ENCODE measurements at regions not wholly inside any gene's neighbourhood (a gene's known extent, or its start where the extent isn't known, plus 50 kb on each side); places are given as distances from the start of the nearest gene placed in this dataset.

DNA sequence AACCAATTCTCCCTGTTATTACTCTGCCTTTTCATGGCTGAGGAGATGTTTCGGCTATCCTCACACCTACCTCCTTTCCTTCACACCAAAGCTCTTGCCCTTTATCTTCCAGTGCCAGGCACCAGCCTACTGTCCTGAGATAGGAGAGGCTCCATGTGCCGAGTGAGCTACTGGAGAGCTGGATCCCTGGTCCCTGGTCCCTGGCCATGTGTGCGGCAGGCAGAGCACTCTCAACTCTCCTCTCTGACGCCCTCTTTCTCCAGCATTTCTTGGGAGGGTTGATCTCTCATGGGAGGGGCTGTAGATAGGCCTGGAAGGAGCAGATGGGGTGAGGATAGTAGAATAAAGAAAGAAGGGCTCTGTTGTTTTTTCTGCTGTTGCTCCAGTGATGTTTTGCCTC is 277.1 kb upstream of the UMPS start:
- Histone ChIP-seq H3K27ac (no peak overlapping the region), H3K36me3 (no peaks in the 10 kb centered on the region), H3K4me3 (no peak overlapping the region), H3K27me3 (no peaks in the 10 kb centered on the region), H3K9me3 (no peaks in the 10 kb centered on the region), H3K4me1 (no peaks in the 10 kb centered on the region)
- DNase-seq (ENCODE audit: low spot score): no peak
- no peak for TF ChIP-seq CTCF (IDR thresholded peaks at IDR 0.05)

DNA sequence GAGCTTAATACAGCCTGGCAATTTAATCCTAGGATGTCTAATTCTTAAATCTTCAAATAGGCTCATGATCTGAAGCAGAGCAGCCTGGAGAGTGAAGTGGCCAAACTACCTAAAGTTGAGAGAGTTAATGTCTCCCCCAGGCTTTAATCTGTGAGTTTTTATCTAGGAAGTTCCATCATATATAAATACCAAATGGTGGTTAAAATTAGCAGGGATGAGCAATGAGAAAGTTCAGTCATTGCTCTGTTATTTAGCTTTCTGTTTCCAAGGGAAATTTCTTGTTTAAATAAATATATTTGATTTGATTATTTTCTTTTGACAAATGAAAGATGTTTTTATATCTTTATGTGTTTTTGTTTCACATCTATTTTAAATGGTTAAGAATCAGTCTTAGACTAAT is 274.4 kb upstream of the UMPS start:
- no peak for TF ChIP-seq CTCF (IDR thresholded peaks at IDR 0.05)
- no peaks in the 10 kb centered on the region for H3K9me3 ChIP-seq
- no peaks in the 10 kb centered on the region for H3K4me1 ChIP-seq
- H3K27me3 ChIP-seq: no peaks in the 10 kb centered on the region
- no peak overlapping the region for H3K4me3 ChIP-seq
- DNase-seq (ENCODE audit: low spot score): no peak
- H3K27ac ChIP-seq: no peak overlapping the region
- no peaks in the 10 kb centered on the region for H3K36me3 ChIP-seq

GRCh38 chr3:124456506-124456905 is 273.7 kb upstream of the UMPS start:
- no peaks in the 10 kb centered on the region for H3K27me3 ChIP-seq
- DNase-seq (ENCODE audit: low spot score): no peak
- no peaks in the 10 kb centered on the region for H3K9me3 ChIP-seq
- no peaks in the 10 kb centered on the region for H3K36me3 ChIP-seq
- H3K27ac ChIP-seq: no peak overlapping the region
- H3K4me1 ChIP-seq: no peaks in the 10 kb centered on the region
- H3K4me3 ChIP-seq: no peak overlapping the region
- no peak for TF ChIP-seq CTCF (IDR thresholded peaks at IDR 0.05)

DNA sequence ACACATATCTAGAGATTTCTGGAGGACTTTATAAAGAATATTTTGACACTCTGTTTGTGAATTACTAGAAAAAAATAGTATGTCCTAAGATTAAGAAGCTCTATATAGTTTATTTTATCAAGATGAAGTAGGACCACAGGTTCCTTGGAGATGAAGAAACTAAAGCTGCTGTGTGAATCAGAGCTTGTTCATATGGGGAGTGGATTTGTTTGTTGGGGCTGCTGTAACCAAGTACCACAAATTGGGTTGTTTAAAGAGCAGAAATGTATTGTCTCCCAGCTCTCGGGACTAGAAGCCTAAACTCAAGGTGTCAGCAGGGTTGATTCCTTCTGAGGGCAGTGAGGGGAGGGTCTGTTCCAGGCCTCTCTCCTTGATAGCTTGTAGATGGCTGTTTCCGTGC is 270.6 kb upstream of the UMPS start:
- H3K4me3 ChIP-seq: no peak overlapping the region
- TF ChIP-seq CTCF (IDR thresholded peaks at IDR 0.05): no peak
- no peaks in the 10 kb centered on the region for H3K4me1 ChIP-seq
- H3K27me3 ChIP-seq: no peaks in the 10 kb centered on the region
- H3K9me3 ChIP-seq: no peaks in the 10 kb centered on the region
- no peak overlapping the region for H3K27ac ChIP-seq
- DNase-seq (ENCODE audit: low spot score): no peak
- H3K36me3 ChIP-seq: peaks cover 8% of the 10 kb centered on the region

- no peaks in the 10 kb centered on the region for H3K27me3 ChIP-seq
- H3K36me3 ChIP-seq: peaks cover 8% of the 10 kb centered on the region
- DNase-seq (ENCODE audit: low spot score): no peak
- H3K9me3 ChIP-seq: no peaks in the 10 kb centered on the region
- H3K4me3 ChIP-seq: no peak overlapping the region
- H3K27ac ChIP-seq: no peak overlapping the region
- no peaks in the 10 kb centered on the region for H3K4me1 ChIP-seq
- TF ChIP-seq CTCF (IDR thresholded peaks at IDR 0.05): no peak
Measured at GRCh38 chr3:124461126-124461525, 269.1 kb upstream of the UMPS start.

- H3K9me3 ChIP-seq: no peaks in the 10 kb centered on the region
- no peak overlapping the region for H3K27ac ChIP-seq
- H3K27me3 ChIP-seq: no peaks in the 10 kb centered on the region
- no peak for TF ChIP-seq CTCF (IDR thresholded peaks at IDR 0.05)
- no peak overlapping the region for H3K4me3 ChIP-seq
- peaks cover 8% of the 10 kb centered on the region for H3K36me3 ChIP-seq
- no peak for DNase-seq (ENCODE audit: low spot score)
- H3K4me1 ChIP-seq: no peaks in the 10 kb centered on the region
Measured at GRCh38 chr3:124461838-124462632, 268.2 kb upstream of the UMPS start.

Measured in right atrium auricular region (tissue), 2 donors.